ENCODE measurements at regions not wholly inside any gene's neighbourhood (a gene's known extent, or its start where the extent isn't known, plus 50 kb on each side); places are given as distances from the start of the nearest gene placed in this dataset.
A peak's percentile ranks its signal among the peaks of the same experiment; 100 is the strongest.

GRCh38 chrX:13518126-13518525 lies 51.3 kb upstream of the EGFL6 start:
- Histone ChIP-seq H3K27me3 (peaks cover 99% of the 10 kb centered on the region), H3K27ac (no peak overlapping the region)
- TF ChIP-seq Cebpa-rat (IDR thresholded peaks at IDR 0.05): no peak

DNA sequence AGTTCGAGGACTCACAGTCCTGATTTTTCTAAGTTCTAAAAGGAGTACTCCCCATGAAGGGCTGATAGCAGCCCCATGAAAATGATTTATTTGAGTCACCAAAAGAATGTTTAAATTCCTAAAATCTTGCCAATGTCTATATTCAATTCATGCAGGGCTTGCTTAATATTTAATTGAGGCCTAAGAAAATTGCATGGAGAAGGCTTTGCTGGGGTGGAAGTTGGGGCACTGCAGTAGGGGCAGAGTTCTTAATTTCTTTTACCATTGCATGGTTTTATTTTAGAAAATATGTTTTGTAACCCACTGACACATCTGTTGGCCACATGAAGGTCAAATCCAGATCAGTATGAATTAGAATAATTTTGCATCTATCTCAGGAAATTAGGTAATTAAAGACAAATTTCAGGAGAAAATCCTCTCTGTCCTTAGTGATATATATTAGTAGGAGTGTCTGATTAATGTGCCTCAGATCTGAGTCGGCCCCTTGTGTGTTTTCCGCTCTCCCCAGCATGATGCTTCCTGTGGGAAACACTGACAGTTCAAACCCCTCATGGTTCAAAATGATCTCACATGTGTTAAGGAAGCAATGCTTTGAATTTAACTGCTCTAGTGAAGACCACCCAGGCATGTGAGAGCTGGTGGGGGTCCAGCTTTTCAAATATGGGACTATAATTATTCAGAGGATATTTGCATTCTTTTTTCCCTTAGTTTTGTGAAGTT lies 54.0 kb upstream of the EGFL6 start:
- no peak overlapping the region for H3K9ac ChIP-seq
- peaks cover 95% of the 10 kb centered on the region for H3K27me3 ChIP-seq
- no peaks in the 10 kb centered on the region for H3K36me3 ChIP-seq
- no peak overlapping the region for H3K4me3 ChIP-seq
- peaks cover 10% of the 10 kb centered on the region; the same call in 1 of the 2 replicates for H3K4me1 ChIP-seq
- no peaks in the 10 kb centered on the region; the same call in 1 of the 2 replicates for H4K20me1 ChIP-seq
- peak overlapping the region; percentile 31 for H3K4me2 ChIP-seq
- no peak for TF ChIP-seq Cebpa-rat (IDR thresholded peaks at IDR 0.05)
- H3K9me3 ChIP-seq: peaks cover 16% of the 10 kb centered on the region; the same call in 1 of the 2 replicates
- H3K27ac ChIP-seq: no peak overlapping the region

More at GRCh38 chrX:13518126-13518525, 51.3 kb upstream of the EGFL6 start:
- H4K20me1 ChIP-seq: no peaks in the 10 kb centered on the region; the same call in 1 of the 2 replicates
- no peaks in the 10 kb centered on the region for H3K36me3 ChIP-seq
- H3K4me3 ChIP-seq: no peak overlapping the region
- H3K9ac ChIP-seq: no peak overlapping the region
- H3K4me1 ChIP-seq: peaks cover 10% of the 10 kb centered on the region; the same call in 1 of the 2 replicates
- H3K4me2 ChIP-seq: no peak overlapping the region
- H3K9me3 ChIP-seq: peaks cover 16% of the 10 kb centered on the region; the same call in 1 of the 2 replicates

DNA sequence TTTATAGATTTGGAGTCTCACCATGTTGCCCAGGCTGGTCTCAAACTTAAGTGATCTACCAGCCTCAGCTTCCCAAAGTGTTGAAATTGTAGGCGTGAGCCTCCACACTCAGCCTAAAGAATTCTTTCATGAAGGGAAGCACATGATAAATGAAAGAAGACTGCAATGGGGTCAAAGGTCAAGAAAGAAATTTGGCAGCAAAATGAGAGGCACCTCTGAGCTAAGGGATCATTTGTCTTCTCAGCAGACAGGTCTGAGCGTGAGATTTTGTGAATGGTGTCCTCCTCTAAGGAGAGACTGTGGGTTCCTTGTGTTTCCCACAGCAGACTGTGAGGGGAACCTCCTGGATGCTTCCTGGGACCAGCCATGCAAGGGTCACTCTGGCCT lies 57.5 kb upstream of the EGFL6 start:
- H3K4me1 ChIP-seq: peaks cover 10% of the 10 kb centered on the region; the same call in 1 of the 2 replicates
- no peak overlapping the region for H3K4me3 ChIP-seq
- no peak for TF ChIP-seq Cebpa-rat (IDR thresholded peaks at IDR 0.05)
- H3K27ac ChIP-seq: no peak overlapping the region
- H3K9ac ChIP-seq: no peak overlapping the region
- no peaks in the 10 kb centered on the region for H3K9me3 ChIP-seq
- H3K36me3 ChIP-seq: no peaks in the 10 kb centered on the region
- H3K27me3 ChIP-seq: peaks cover 89% of the 10 kb centered on the region
- no peaks in the 10 kb centered on the region for H4K20me1 ChIP-seq
- H3K4me2 ChIP-seq: no peak overlapping the region

GRCh38 chrX:13511241-13511943 lies 58.0 kb upstream of the EGFL6 start:
- Histone ChIP-seq H3K27me3 (peaks cover 85% of the 10 kb centered on the region), H3K9me3 (no peaks in the 10 kb centered on the region), H3K36me3 (no peaks in the 10 kb centered on the region), H3K4me3 (no peak overlapping the region), H4K20me1 (peaks cover 1% of the 10 kb centered on the region; the same call in 1 of the 2 replicates), H3K27ac (no peak overlapping the region), H3K4me1 (peaks cover 10% of the 10 kb centered on the region; the same call in 1 of the 2 replicates), H3K9ac (no peak overlapping the region), H3K4me2 (no peak overlapping the region)
- TF ChIP-seq Cebpa-rat (IDR thresholded peaks at IDR 0.05): no peak

DNA sequence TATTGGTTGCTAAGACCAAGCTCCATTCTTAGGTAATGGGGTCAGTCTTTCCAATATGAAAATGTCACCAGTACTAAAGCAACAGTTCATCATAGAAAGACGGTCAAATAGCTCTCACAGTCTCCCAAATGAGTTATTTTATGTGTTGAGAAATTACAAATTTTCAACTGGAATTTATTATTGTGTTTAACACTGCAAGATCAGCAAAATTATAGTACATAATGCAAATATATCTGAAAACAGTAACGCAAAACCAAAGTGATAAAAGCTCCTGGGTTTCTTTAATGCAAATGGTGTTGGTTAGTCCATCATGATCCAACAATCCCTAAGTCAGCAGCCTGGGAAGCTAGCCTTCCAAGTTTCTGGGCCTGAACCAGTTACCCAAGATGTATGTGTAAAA lies 61.5 kb upstream of the EGFL6 start:
- Histone ChIP-seq H4K20me1 (peaks cover 5% of the 10 kb centered on the region; the same call in 1 of the 2 replicates), H3K36me3 (no peaks in the 10 kb centered on the region), H3K4me2 (no peak overlapping the region), H3K4me1 (no peaks in the 10 kb centered on the region), H3K9me3 (no peaks in the 10 kb centered on the region), H3K27me3 (peaks cover 87% of the 10 kb centered on the region), H3K4me3 (no peak overlapping the region), H3K27ac (no peak overlapping the region), H3K9ac (no peak overlapping the region)
- TF ChIP-seq Cebpa-rat (IDR thresholded peaks at IDR 0.05): no peak

- Histone ChIP-seq H3K36me3 (no peaks in the 10 kb centered on the region), H3K4me1 (no peaks in the 10 kb centered on the region), H3K9me3 (no peaks in the 10 kb centered on the region), H3K4me3 (no peak overlapping the region), H4K20me1 (peaks cover 5% of the 10 kb centered on the region; the same call in 1 of the 2 replicates), H3K4me2 (no peak overlapping the region), H3K27me3 (peaks cover 85% of the 10 kb centered on the region), H3K9ac (no peak overlapping the region), H3K27ac (no peak overlapping the region)
- no peak for TF ChIP-seq Cebpa-rat (IDR thresholded peaks at IDR 0.05)
These were observed 62.8 kb upstream of the EGFL6 start for GRCh38 chrX:13506574-13506973.

DNA sequence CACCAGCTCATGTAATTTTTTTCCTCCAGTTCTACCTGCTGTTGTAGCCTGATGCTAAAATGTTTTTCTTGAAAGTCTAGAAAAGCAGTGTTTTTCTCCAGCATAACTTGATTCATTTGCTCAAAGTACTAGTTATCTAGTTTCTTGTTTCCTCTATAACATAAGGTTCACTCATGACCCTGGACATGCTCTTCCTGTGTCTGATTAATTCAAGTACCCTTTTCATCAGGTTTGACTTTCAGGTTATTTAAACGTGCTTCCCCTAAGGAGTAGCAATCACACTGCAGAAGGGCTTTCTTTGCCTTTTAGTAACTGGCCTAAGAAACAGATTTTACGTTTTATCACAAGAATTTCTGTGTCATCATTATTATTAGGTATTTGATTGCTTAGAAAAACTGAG lies 66.8 kb upstream of the EGFL6 start:
- peaks cover 5% of the 10 kb centered on the region; the same call in 1 of the 2 replicates for H4K20me1 ChIP-seq
- H3K4me1 ChIP-seq: no peaks in the 10 kb centered on the region
- TF ChIP-seq Cebpa-rat (IDR thresholded peaks at IDR 0.05): no peak
- H3K27me3 ChIP-seq: peaks cover 85% of the 10 kb centered on the region
- no peak overlapping the region for H3K4me3 ChIP-seq
- no peaks in the 10 kb centered on the region for H3K36me3 ChIP-seq
- no peak overlapping the region for H3K4me2 ChIP-seq
- no peak overlapping the region for H3K27ac ChIP-seq
- no peak overlapping the region for H3K9ac ChIP-seq
- no peaks in the 10 kb centered on the region for H3K9me3 ChIP-seq

DNA sequence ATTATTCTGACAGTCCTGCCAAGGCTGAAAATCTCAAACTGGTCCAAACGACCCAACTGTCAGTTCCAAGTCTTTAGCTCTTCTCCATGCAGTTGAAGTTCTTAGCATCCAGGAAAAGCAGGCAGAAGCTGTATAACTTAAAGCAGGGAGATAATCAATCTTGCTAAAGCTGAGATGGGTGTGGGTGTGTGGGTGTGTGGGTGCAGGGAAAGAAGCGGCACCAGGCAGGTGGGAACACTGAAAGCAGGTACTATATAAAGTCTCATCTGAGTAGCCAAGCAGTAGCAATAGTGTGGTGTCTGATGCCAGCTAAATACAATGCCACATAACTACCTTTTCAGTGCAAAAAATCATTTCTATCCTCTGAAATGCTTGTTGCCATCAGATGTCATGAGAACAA lies 69.7 kb upstream of the EGFL6 start:
- peaks cover 11% of the 10 kb centered on the region; the same call in 1 of the 2 replicates for H4K20me1 ChIP-seq
- H3K9me3 ChIP-seq: no peaks in the 10 kb centered on the region
- no peaks in the 10 kb centered on the region for H3K36me3 ChIP-seq
- H3K4me2 ChIP-seq: no peak overlapping the region
- TF ChIP-seq Cebpa-rat (IDR thresholded peaks at IDR 0.05): no peak
- H3K27me3 ChIP-seq: peaks cover 91% of the 10 kb centered on the region
- no peak overlapping the region for H3K9ac ChIP-seq
- H3K27ac ChIP-seq: no peak overlapping the region
- no peak overlapping the region for H3K4me3 ChIP-seq
- H3K4me1 ChIP-seq: no peaks in the 10 kb centered on the region

- no peak for TF ChIP-seq Cebpa-rat (IDR thresholded peaks at IDR 0.05)
- Histone ChIP-seq H3K9me3 (no peaks in the 10 kb centered on the region), H4K20me1 (peaks cover 11% of the 10 kb centered on the region; the same call in 1 of the 2 replicates), H3K27ac (no peak overlapping the region), H3K36me3 (no peaks in the 10 kb centered on the region), H3K4me3 (no peak overlapping the region), H3K27me3 (peaks cover 92% of the 10 kb centered on the region), H3K4me2 (no peak overlapping the region), H3K4me1 (no peaks in the 10 kb centered on the region), H3K9ac (no peak overlapping the region)
These were observed 71.2 kb upstream of the EGFL6 start for GRCh38 chrX:13498238-13498637.

GRCh38 chrX:13495232-13495631 lies 74.2 kb upstream of the EGFL6 start:
- no peaks in the 10 kb centered on the region for H3K36me3 ChIP-seq
- peaks cover 11% of the 10 kb centered on the region; the same call in 1 of the 2 replicates for H4K20me1 ChIP-seq
- H3K4me1 ChIP-seq: no peaks in the 10 kb centered on the region
- H3K9ac ChIP-seq: no peak overlapping the region
- no peak overlapping the region for H3K4me2 ChIP-seq
- H3K9me3 ChIP-seq: 0 out of 2 replicates have a peak, but pooled peaks cover 3% of the 10 kb centered on the region
- no peak overlapping the region for H3K4me3 ChIP-seq
- no peak for TF ChIP-seq Cebpa-rat (IDR thresholded peaks at IDR 0.05)
- H3K27ac ChIP-seq: no peak overlapping the region
- H3K27me3 ChIP-seq: peaks cover 97% of the 10 kb centered on the region

Measured in BLaER1 (cell line).